ENCODE measurements at regions not wholly inside any gene's neighbourhood (a gene's known extent, or its start where the extent isn't known, plus 50 kb on each side); places are given as distances from the start of the nearest gene placed in this dataset.

GRCh38 chr11:104442321-104442720 lies 278.4 kb upstream of the PDGFD start:
- TF ChIP-seq ZNF416 (CRISPR knock-in tag; IDR thresholded peaks at IDR 0.05) (no peak), ZNF121 (CRISPR knock-in tag; IDR thresholded peaks at IDR 0.05) (no peak), SMAD3 (CRISPR knock-in tag; IDR thresholded peaks at IDR 0.05; ENCODE audit: borderline replicate concordance) (no peak), CREM (CRISPR knock-in tag; IDR thresholded peaks at IDR 0.05) (no peak)
- ATAC-seq (no peak), DNase-seq (ENCODE audit: low spot score) (no peak)
- CTCF ChIA-PET = interaction anchor here (0.9 kb wide), 1 partner anchor 110 kb away, joined by 3 read pairs; no protein-coding TSS in a partner anchor
- H3K36me3 Mint-ChIP-seq = peaks cover 4% of the 10 kb centered on the region
- peaks cover 7% of the 10 kb centered on the region for H3K4me1 Mint-ChIP-seq
- peaks cover 17% of the 10 kb centered on the region for H3K9me3 Mint-ChIP-seq
- no peak overlapping the region for H3K4me3 Mint-ChIP-seq
- no peaks in the 10 kb centered on the region for H3K27me3 Mint-ChIP-seq (ENCODE audit: low read depth)
- POLR2A ChIA-PET = no interaction called here
- no peak overlapping the region for H3K27ac Mint-ChIP-seq

GRCh38 chr11:104435494-104435893 lies 271.5 kb upstream of the PDGFD start:
- Mint-ChIP-seq H3K27me3 (ENCODE audit: low read depth) (no peaks in the 10 kb centered on the region), H3K36me3 (peaks cover 4% of the 10 kb centered on the region; the same call in 1 of the 2 replicates), H3K27ac (no peak overlapping the region), H3K9me3 (peaks cover 14% of the 10 kb centered on the region), H3K4me1 (peaks cover 19% of the 10 kb centered on the region), H3K4me3 (no peak overlapping the region)
- ATAC-seq (no peak), DNase-seq (ENCODE audit: low spot score) (no peak)
- ChIA-PET CTCF (no interaction called here), POLR2A (no interaction called here)
- TF ChIP-seq ZMAT4 (CRISPR knock-in tag; IDR thresholded peaks at IDR 0.05) (no peak), STAT6 (CRISPR knock-in tag; conservative IDR thresholded peaks at IDR 0.05; ENCODE audit: low read depth) (no peak), ARID4B (CRISPR knock-in tag; IDR thresholded peaks at IDR 0.05; ENCODE audit: borderline replicate concordance) (no peak)

GRCh38 chr11:104433751-104434150 lies 269.8 kb upstream of the PDGFD start:
- Mint-ChIP-seq H3K36me3 (peaks cover 4% of the 10 kb centered on the region; the same call in 1 of the 2 replicates), H3K27ac (no peak overlapping the region), H3K27me3 (ENCODE audit: low read depth) (no peaks in the 10 kb centered on the region), H3K4me3 (no peak overlapping the region), H3K9me3 (peaks cover 14% of the 10 kb centered on the region), H3K4me1 (peaks cover 19% of the 10 kb centered on the region)
- ATAC-seq (no peak), DNase-seq (ENCODE audit: low spot score) (no peak)
- CTCF ChIA-PET = no interaction called here
- POLR2A ChIA-PET = no interaction called here
- no peak for TF ChIP-seq MLX (CRISPR knock-in tag; IDR thresholded peaks at IDR 0.05)
- TF ChIP-seq E2F5 (CRISPR knock-in tag; IDR thresholded peaks at IDR 0.05) = no peak
- TF ChIP-seq PREB (CRISPR knock-in tag; IDR thresholded peaks at IDR 0.05; ENCODE audit: borderline replicate concordance) = no peak
- no peak for TF ChIP-seq ZNF138 (CRISPR knock-in tag; conservative IDR thresholded peaks at IDR 0.05)
- TF ChIP-seq ZNF281 (CRISPR knock-in tag; IDR thresholded peaks at IDR 0.05) = no peak
- TF ChIP-seq MYBL2 (CRISPR knock-in tag; IDR thresholded peaks at IDR 0.05) = no peak
- no peak for TF ChIP-seq E2F1 (CRISPR knock-in tag; IDR thresholded peaks at IDR 0.05)
- no peak for TF ChIP-seq RELA (CRISPR knock-in tag; IDR thresholded peaks at IDR 0.05; ENCODE audit: borderline replicate concordance)
- no peak for TF ChIP-seq ATF3 (CRISPR knock-in tag; conservative IDR thresholded peaks at IDR 0.05)
- no peak for TF ChIP-seq PRRX2 (CRISPR knock-in tag; IDR thresholded peaks at IDR 0.05)
